OCI-LY1 (cell line): ENCODE measurements at regions not wholly inside any gene's neighbourhood (a gene's known extent, or its start where the extent isn't known, plus 50 kb on each side); places are given as distances from the start of the nearest gene placed in this dataset.

Experiments
- H2AFZ ChIP-seq: fragments of 200-600 bp; sonication (generic), shearing (Covaris generic); 2 replicates; pipeline ENCODE4 v1.6.0; 2014; ENCODE audit warnings: antibody characterized with exemption, mild to moderate bottlenecking, low read length
- H3F3A ChIP-seq: fragments of 200-600 bp; sonication (generic), shearing (Covaris generic); 2 replicates; pipeline ENCODE4 v1.6.0; 2014; ENCODE audit warnings: mild to moderate bottlenecking, antibody characterized with exemption, low read length, moderate library complexity; ENCODE audit not compliant: insufficient read depth
- H3K27ac ChIP-seq: fragments of 200-600 bp; sonication (generic); 2 replicates; pipeline ENCODE4 v1.5.1; 2014; ENCODE audit warnings: low read length, mixed run types, mild to moderate bottlenecking, low read depth; ENCODE audit not compliant: poor library complexity, severe bottlenecking
- H3K27me3 ChIP-seq: fragments of 200-600 bp; sonication (generic); 2 replicates; pipeline ENCODE4 v1.6.0; 2014; ENCODE audit warnings: antibody characterized with exemption, mild to moderate bottlenecking, low read length, moderate library complexity; ENCODE audit not compliant: insufficient read depth
- H3K36me3 ChIP-seq: fragments of 200-600 bp; sonication (generic); 2 replicates; pipeline ENCODE4 v1.6.1; 2014; ENCODE audit warnings: mild to moderate bottlenecking, antibody characterized with exemption, low read length, moderate library complexity, mixed read lengths; ENCODE audit not compliant: insufficient read depth
- H3K4me1 ChIP-seq: fragments of 200-600 bp; sonication (generic); 2 replicates; pipeline ENCODE4 v1.5.1; 2014; ENCODE audit warnings: mild to moderate bottlenecking, low read length, moderate library complexity; ENCODE audit not compliant: insufficient read depth, severe bottlenecking
- H3K4me2 ChIP-seq: fragments of 200-600 bp; sonication (generic), shearing (Covaris generic); 2 replicates; pipeline ENCODE4 v1.6.1; 2014; ENCODE audit warnings: low read length
- H3K4me3 ChIP-seq: fragments of 200-600 bp; sonication (generic); 2 replicates; pipeline ENCODE4 v1.5.1; 2014; ENCODE audit warnings: low read length, low read depth, mild to moderate bottlenecking, mixed read lengths; ENCODE audit not compliant: poor library complexity, severe bottlenecking
- H3K79me2 ChIP-seq: fragments of 200-600 bp; shearing (Covaris generic); 2 replicates; pipeline ENCODE4 v1.6.1; 2016; ENCODE audit warnings: mixed run types, low read length, mixed read lengths; ENCODE audit not compliant: insufficient read depth
- H3K9ac ChIP-seq: fragments of 200-600 bp; sonication (generic), shearing (Covaris generic); 2 replicates; pipeline ENCODE4 v1.6.1; 2014; ENCODE audit warnings: mild to moderate bottlenecking, low read length, mixed read lengths
- H3K9me2 ChIP-seq: fragments of 200-600 bp; sonication (generic), shearing (Covaris generic); 2 replicates; pipeline ENCODE4 v1.6.1; 2014; ENCODE audit warnings: low read depth, mild to moderate bottlenecking, low read length, mixed read lengths
- H3K9me3 ChIP-seq: fragments of 200-600 bp; shearing (Covaris generic); 2 replicates; pipeline ENCODE4 v1.6.1; 2014; ENCODE audit warnings: low read length, mixed read lengths
- H4K20me1 ChIP-seq: fragments of 200-600 bp; sonication (generic), shearing (Covaris generic); 2 replicates; pipeline ENCODE4 v1.6.0; 2016; ENCODE audit warnings: mild to moderate bottlenecking, low read length; ENCODE audit not compliant: insufficient read depth
- EZH2 ChIP-seq: fragments of 200-600 bp; sonication (generic), shearing (Covaris generic); IDR thresholded peaks from 2 replicates; pipeline ENCODE4 v1.8.0; 2017; ENCODE audit warnings: borderline replicate concordance, mixed run types, mild to moderate bottlenecking, antibody characterized with exemption, low read length, moderate library complexity, mixed read lengths
- TF ChIP-seq, protein P1 (sequence below): fragments of 200-600 bp; sonication (generic), shearing (Covaris generic); IDR thresholded peaks from 2 replicates; pipeline ENCODE4 v1.5.1; 2017; ENCODE audit warnings: mild to moderate bottlenecking, antibody characterized with exemption, low read length, moderate library complexity, mixed read lengths

DNA sequence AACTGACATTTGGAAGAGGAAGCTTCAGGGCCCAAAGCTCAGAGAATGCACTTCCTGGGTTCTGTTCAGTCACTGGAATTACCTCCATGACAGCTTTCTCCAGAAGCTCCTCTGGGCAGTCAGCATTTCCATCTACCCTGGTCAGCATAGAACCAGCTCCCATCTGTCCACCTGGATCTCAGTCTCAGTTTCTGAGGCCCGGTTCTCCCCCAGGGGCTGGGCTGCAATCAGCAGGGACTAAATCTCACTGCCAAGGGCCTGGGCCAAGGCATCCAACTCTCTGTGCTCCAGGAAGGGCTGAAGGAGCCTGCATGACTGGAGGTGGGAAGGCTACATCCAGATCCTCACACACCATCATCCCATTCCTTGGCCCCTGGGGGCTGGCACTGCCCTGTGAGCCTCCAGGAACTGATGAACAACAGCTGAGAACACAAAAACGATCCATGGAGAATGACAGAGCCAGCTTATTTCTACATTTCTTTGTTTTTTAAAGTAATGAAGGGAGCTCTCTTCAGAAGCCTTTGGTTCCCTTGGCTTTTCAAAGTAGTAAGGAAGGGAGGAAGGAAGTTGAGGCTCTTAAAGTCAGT lies 66.3 kb upstream of the MRTFB start:
- no peaks in the 10 kb centered on the region for H4K20me1 ChIP-seq
- no peaks in the 10 kb centered on the region for H3F3A ChIP-seq
- no peaks in the 10 kb centered on the region for H3K9me2 ChIP-seq
- H3K4me1 ChIP-seq = peaks cover 12% of the 10 kb centered on the region
- H3K4me3 ChIP-seq = no peak overlapping the region
- H3K9ac ChIP-seq = no peak overlapping the region
- H2AFZ ChIP-seq = no peak overlapping the region
- no peaks in the 10 kb centered on the region for H3K79me2 ChIP-seq
- no peak overlapping the region for H3K4me2 ChIP-seq
- no peaks in the 10 kb centered on the region for H3K9me3 ChIP-seq
- H3K36me3 ChIP-seq = no peaks in the 10 kb centered on the region
- no peaks in the 10 kb centered on the region; the same call in 1 of the 2 replicates for H3K27me3 ChIP-seq
- TF ChIP-seq, protein P1, sequence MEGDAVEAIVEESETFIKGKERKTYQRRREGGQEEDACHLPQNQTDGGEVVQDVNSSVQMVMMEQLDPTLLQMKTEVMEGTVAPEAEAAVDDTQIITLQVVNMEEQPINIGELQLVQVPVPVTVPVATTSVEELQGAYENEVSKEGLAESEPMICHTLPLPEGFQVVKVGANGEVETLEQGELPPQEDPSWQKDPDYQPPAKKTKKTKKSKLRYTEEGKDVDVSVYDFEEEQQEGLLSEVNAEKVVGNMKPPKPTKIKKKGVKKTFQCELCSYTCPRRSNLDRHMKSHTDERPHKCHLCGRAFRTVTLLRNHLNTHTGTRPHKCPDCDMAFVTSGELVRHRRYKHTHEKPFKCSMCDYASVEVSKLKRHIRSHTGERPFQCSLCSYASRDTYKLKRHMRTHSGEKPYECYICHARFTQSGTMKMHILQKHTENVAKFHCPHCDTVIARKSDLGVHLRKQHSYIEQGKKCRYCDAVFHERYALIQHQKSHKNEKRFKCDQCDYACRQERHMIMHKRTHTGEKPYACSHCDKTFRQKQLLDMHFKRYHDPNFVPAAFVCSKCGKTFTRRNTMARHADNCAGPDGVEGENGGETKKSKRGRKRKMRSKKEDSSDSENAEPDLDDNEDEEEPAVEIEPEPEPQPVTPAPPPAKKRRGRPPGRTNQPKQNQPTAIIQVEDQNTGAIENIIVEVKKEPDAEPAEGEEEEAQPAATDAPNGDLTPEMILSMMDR = no peak
- no peak for TF ChIP-seq EZH2
- H3K27ac ChIP-seq = no peak overlapping the region

DNA sequence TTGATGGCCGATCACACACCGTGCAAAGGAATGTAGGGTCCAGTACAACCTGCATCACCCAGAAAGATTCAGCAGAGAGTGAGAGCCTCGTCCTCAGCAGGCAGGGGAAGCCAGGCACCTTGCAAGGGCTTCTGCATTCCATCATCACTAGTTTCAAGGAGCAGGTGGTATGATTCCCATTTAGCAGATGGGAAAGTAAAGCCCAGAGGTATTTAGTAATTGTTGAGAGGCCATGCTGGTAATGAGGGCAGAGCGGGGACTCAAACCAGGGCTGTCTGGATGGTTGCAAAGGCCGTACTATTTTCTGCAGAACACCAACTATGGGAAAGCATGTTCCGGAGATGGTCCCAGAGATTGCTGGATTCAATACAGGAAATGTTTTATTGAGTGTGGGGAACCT lies 65.8 kb upstream of the MRTFB start:
- no peak overlapping the region for H3K4me2 ChIP-seq
- H3K4me1 ChIP-seq = peaks cover 9% of the 10 kb centered on the region
- no peaks in the 10 kb centered on the region for H3K79me2 ChIP-seq
- H3K27ac ChIP-seq = no peak overlapping the region
- H2AFZ ChIP-seq = no peak overlapping the region
- H3K9ac ChIP-seq = no peak overlapping the region
- TF ChIP-seq EZH2 = no peak
- TF ChIP-seq, protein P1 = no peak
- no peaks in the 10 kb centered on the region; the same call in 1 of the 2 replicates for H3K27me3 ChIP-seq
- no peaks in the 10 kb centered on the region for H3K9me2 ChIP-seq
- H3F3A ChIP-seq = no peaks in the 10 kb centered on the region
- no peaks in the 10 kb centered on the region for H4K20me1 ChIP-seq
- H3K4me3 ChIP-seq = no peak overlapping the region
- H3K9me3 ChIP-seq = no peaks in the 10 kb centered on the region
- no peaks in the 10 kb centered on the region for H3K36me3 ChIP-seq

DNA sequence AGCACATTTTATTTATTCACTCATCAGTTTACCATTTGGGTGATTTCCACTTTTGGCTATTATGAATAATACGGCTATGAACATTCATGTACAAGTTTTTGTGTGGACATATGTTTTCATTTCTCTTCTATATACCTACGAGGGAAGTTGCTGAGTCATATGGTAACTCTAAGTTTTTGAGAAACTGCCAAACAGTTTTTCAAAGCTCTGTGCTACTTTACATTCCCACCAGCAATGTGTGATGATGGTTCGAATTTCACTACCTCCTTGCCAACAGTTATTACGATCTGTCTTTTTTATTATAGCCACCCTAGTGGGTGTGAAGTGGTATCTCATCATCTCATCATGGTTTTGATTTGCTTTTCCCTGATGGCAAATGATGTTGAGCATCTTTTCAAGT lies 63.7 kb upstream of the MRTFB start:
- no peaks in the 10 kb centered on the region for H3K9me2 ChIP-seq
- H3K9ac ChIP-seq = no peak overlapping the region
- no peak overlapping the region for H3K4me3 ChIP-seq
- H3K36me3 ChIP-seq = no peaks in the 10 kb centered on the region
- no peaks in the 10 kb centered on the region; the same call in 1 of the 2 replicates for H3K27me3 ChIP-seq
- H4K20me1 ChIP-seq = no peaks in the 10 kb centered on the region
- H2AFZ ChIP-seq = no peak overlapping the region
- no peak overlapping the region for H3K4me2 ChIP-seq
- H3K79me2 ChIP-seq = no peaks in the 10 kb centered on the region
- H3K9me3 ChIP-seq = no peaks in the 10 kb centered on the region
- no peak for TF ChIP-seq EZH2
- TF ChIP-seq, protein P1 = no peak
- H3K4me1 ChIP-seq = peaks cover 9% of the 10 kb centered on the region
- H3K27ac ChIP-seq = no peak overlapping the region
- H3F3A ChIP-seq = no peaks in the 10 kb centered on the region
